ENCODE measurements at regions not wholly inside any gene's neighbourhood (a gene's known extent, or its start where the extent isn't known, plus 50 kb on each side); places are given as distances from the start of the nearest gene placed in this dataset.

- ChIA-PET RAD21 (ENCODE audit: low non-redundant PET in 1 of 2, low total read pairs in 2 of 2, uncharacterized antibody in 2 of 2, unreplicated experiment in 2 of 2) (interaction anchor here (0.6 to 1.0 kb wide), 3 partner anchors 14 to 195 kb away, joined by 3 to 7 read pairs (median 3); no protein-coding TSS in a partner anchor), CTCF (interaction anchor here (0.8 to 3.1 kb wide), 10 partner anchors 9 to 740 kb away, joined by 3 to 23 read pairs (median 6); no protein-coding TSS in a partner anchor), POLR2A (no interaction called here)
- Histone ChIP-seq H3K9ac (ENCODE audit: low read length) (no peak overlapping the region), H2AFZ (ENCODE audit: low read depth, low read length, poor library complexity, severe bottlenecking) (no peak overlapping the region), H3K4me1 (ENCODE audit: control insufficient read depth in 1 of 2, insufficient read depth in 2 of 2, low read length in 2 of 2) (no peaks in the 10 kb centered on the region), H3K79me2 (ENCODE audit: insufficient read depth, low read length) (no peaks in the 10 kb centered on the region), H3K9me2 (ENCODE audit: insufficient read depth) (no peaks in the 10 kb centered on the region), H4K20me1 (ENCODE audit: insufficient read depth) (no peaks in the 10 kb centered on the region), H3K36me3 (ENCODE audit: control insufficient read depth in 1 of 2, insufficient read depth in 2 of 2, low read length in 2 of 2) (no peaks in the 10 kb centered on the region), H3K4me2 (ENCODE audit: low read length) (no peak overlapping the region), H3K27me3 (ENCODE audit: insufficient read depth, low read length) (no peaks in the 10 kb centered on the region), H3K9me3 (ENCODE audit: control insufficient read depth in 1 of 2, insufficient read depth in 1 of 2, low read depth in 1 of 2, low read length in 2 of 2) (no peaks in the 10 kb centered on the region), H3K4me3 (replicated peaks in 1 of 2; ENCODE audit: low read depth in 1 of 2, low read length in 2 of 2) (no peak overlapping the region), H3K27ac (ENCODE audit: low read depth, low read length) (no peak overlapping the region)
- no TSS peak for BruUV-seq (replicated peaks)
- intact Hi-C loops (cut with micrococcal nuclease) = loop anchor here (1.0 to 2.0 kb wide), 4 partner anchors 194 to 1005 kb away; no protein-coding TSS in a partner anchor
- ATAC-seq = no peak
- no peak for DNase-seq (ENCODE audit: low read depth, low spot score)
- no peak for TF ChIP-seq JUND (IDR thresholded peaks at IDR 0.05)
- no peak for TF ChIP-seq REST (IDR thresholded peaks at IDR 0.05; ENCODE audit: low read depth)
- TF ChIP-seq EGR1 (IDR thresholded peaks at IDR 0.05; ENCODE audit: low read depth) = no peak
- no peak; the same call in 1 of the 2 replicates for TF ChIP-seq FOSL1 (IDR thresholded peaks at IDR 0.05; ENCODE audit: low read depth)
- TF ChIP-seq SP1 (IDR thresholded peaks at IDR 0.05; ENCODE audit: low read depth) = no peak
- TF ChIP-seq, protein P1, sequence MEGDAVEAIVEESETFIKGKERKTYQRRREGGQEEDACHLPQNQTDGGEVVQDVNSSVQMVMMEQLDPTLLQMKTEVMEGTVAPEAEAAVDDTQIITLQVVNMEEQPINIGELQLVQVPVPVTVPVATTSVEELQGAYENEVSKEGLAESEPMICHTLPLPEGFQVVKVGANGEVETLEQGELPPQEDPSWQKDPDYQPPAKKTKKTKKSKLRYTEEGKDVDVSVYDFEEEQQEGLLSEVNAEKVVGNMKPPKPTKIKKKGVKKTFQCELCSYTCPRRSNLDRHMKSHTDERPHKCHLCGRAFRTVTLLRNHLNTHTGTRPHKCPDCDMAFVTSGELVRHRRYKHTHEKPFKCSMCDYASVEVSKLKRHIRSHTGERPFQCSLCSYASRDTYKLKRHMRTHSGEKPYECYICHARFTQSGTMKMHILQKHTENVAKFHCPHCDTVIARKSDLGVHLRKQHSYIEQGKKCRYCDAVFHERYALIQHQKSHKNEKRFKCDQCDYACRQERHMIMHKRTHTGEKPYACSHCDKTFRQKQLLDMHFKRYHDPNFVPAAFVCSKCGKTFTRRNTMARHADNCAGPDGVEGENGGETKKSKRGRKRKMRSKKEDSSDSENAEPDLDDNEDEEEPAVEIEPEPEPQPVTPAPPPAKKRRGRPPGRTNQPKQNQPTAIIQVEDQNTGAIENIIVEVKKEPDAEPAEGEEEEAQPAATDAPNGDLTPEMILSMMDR (IDR thresholded peaks at IDR 0.05 in 2 of 3, conservative IDR thresholded peaks at IDR 0.05 in 1 of 3; ENCODE audit: borderline replicate concordance in 1 of 3, insufficient read depth in 1 of 3, low read depth in 2 of 3, low read length in 2 of 3) = no peak
- no peak for TF ChIP-seq POLR2AphosphoS5 (IDR thresholded peaks at IDR 0.05; ENCODE audit: low read depth, low read length)
- TF ChIP-seq ZFX (IDR thresholded peaks at IDR 0.05) = no peak
Measured at GRCh38 chr1:60847855-60848582, 234.3 kb upstream of the NFIA start.

All from HCT116 (cell line).